ENCODE measurements at regions not wholly inside any gene's neighbourhood (a gene's known extent, or its start where the extent isn't known, plus 50 kb on each side); places are given as distances from the start of the nearest gene placed in this dataset.
"Not testable (repeated sequence)": the region's sequence is repeated elsewhere in the genome, so short reads cannot be mapped to it uniquely, and the experiment has no call there.

- DNase-seq (ENCODE audit: low read depth in 2 of 2) = peak in 1 of 2 experiments; percentile 53
Measured at GRCh38 chr4:13984991-13985800, 357.7 kb upstream of the BOD1L1 start.

GRCh38 chr4:13985837-13986236 lies 358.3 kb upstream of the BOD1L1 start:
- DNase-seq (ENCODE audit: low read depth in 2 of 2) = no peak

- no peak for DNase-seq (ENCODE audit: low read depth in 2 of 2)
Measured at GRCh38 chr4:13986548-13986947, 359.0 kb upstream of the BOD1L1 start.

- peak; percentile 75 to 77 for DNase-seq (ENCODE audit: low read depth in 2 of 2)
Measured at GRCh38 chr4:13988353-13989305, 361.1 kb upstream of the BOD1L1 start.

- no peak for DNase-seq (ENCODE audit: low read depth in 2 of 2)
Measured at GRCh38 chr4:13989501-13989900, 362.0 kb upstream of the BOD1L1 start.

GRCh38 chr4:13990596-13991589 lies 363.4 kb upstream of the BOD1L1 start:
- DNase-seq (ENCODE audit: low read depth in 2 of 2) = no peak

GRCh38 chr4:13992041-13992440 lies 364.5 kb upstream of the BOD1L1 start:
- no peak for DNase-seq (ENCODE audit: low read depth in 2 of 2)

- no peak for DNase-seq (ENCODE audit: low read depth in 2 of 2)
Measured at GRCh38 chr4:13992975-13993520, 365.5 kb upstream of the BOD1L1 start.

- no peak for DNase-seq (ENCODE audit: low read depth in 2 of 2)
Measured at GRCh38 chr4:13994016-13994415, 366.5 kb upstream of the BOD1L1 start.

GRCh38 chr4:13998850-13999445 lies 371.4 kb upstream of the BOD1L1 start:
- DNase-seq (ENCODE audit: low read depth in 2 of 2) = no peak

GRCh38 chr4:14000091-14000814 lies 372.7 kb upstream of the BOD1L1 start:
- no peak for DNase-seq (ENCODE audit: low read depth in 2 of 2)

GRCh38 chr4:14002331-14002730 lies 374.8 kb upstream of the BOD1L1 start:
- not testable (repeated sequence) for DNase-seq (ENCODE audit: low read depth in 2 of 2)

GRCh38 chr4:14008494-14008893 lies 381.0 kb upstream of the BOD1L1 start:
- DNase-seq (ENCODE audit: low read depth in 2 of 2) = no peak

GRCh38 chr4:14018191-14018853 lies 390.8 kb upstream of the BOD1L1 start:
- DNase-seq (ENCODE audit: low read depth in 2 of 2) = no peak

GRCh38 chr4:14022456-14022855 lies 394.9 kb upstream of the BOD1L1 start:
- no peak for DNase-seq (ENCODE audit: low read depth in 2 of 2)

GRCh38 chr4:14023036-14023435 lies 395.5 kb upstream of the BOD1L1 start:
- DNase-seq (ENCODE audit: low read depth in 2 of 2) = no peak

- DNase-seq (ENCODE audit: low read depth in 2 of 2) = no peak
Measured at GRCh38 chr4:14023896-14024295, 396.4 kb upstream of the BOD1L1 start.

- no peak for DNase-seq (ENCODE audit: low read depth in 2 of 2)
Measured at GRCh38 chr4:14025111-14025510, 397.6 kb upstream of the BOD1L1 start.

- DNase-seq (ENCODE audit: low read depth in 2 of 2) = no peak
Measured at GRCh38 chr4:14025891-14026290, 398.4 kb upstream of the BOD1L1 start.

Data from fibroblast of skin of left biceps (primary cell).